Esophagus muscularis mucosa (tissue), 4 donors: ENCODE measurements at regions not wholly inside any gene's neighbourhood (a gene's known extent, or its start where the extent isn't known, plus 50 kb on each side); places are given as distances from the start of the nearest gene placed in this dataset.

ENCODE experiments used
- DNase-seq: peaks from one replicate; pipeline ENCODE4 v3.0.0-alpha.2; 2017; ENCODE audit errors: extremely low spot score
- H3K27ac ChIP-seq, 4 donors: fragments of 200-600 bp; sonication (generic); replicated peaks in 1 of 4; 1 replicate in 3 of 4; 2 replicates in 1 of 4; pipeline ENCODE4 v1.5.1; 2016 to 2019; ENCODE audit warnings: mild to moderate bottlenecking in 1 of 4
- H3K27me3 ChIP-seq, 4 donors: fragments of 200-600 bp; sonication (generic); one replicate each; pipeline versions ENCODE4 v1.5.1 to v1.6.0; 2016 to 2019
- H3K36me3 ChIP-seq, 4 donors: fragments of 200-600 bp; sonication (generic); one replicate each; pipeline ENCODE4 v1.5.1; 2016 to 2019
- H3K4me1 ChIP-seq, 4 donors: fragments of 200-600 bp; sonication (generic); one replicate each; pipeline ENCODE4 v1.5.1; 2016 to 2019
- H3K4me3 ChIP-seq, 4 donors: fragments of 200-600 bp; sonication (generic); 1 replicate in 2 of 4; 2 replicates in 2 of 4; pipeline ENCODE4 v1.5.1; 2016 to 2019; ENCODE audit warnings: mild to moderate bottlenecking in 4 of 4, moderate library complexity in 1 of 4
- H3K9me3 ChIP-seq, 4 donors: fragments of 200-600 bp; sonication (generic); 1 replicate in 3 of 4; 2 replicates in 1 of 4; pipeline ENCODE4 v1.5.1; 2016 to 2019
- EP300 ChIP-seq: sonication (generic); formaldehyde crosslinking; IDR thresholded peaks from one replicate; pipeline ENCODE4 v1.6.1; 2017; ENCODE audit warnings: antibody characterized with exemption
- POLR2A ChIP-seq: fragments of 450-650 bp; IDR thresholded peaks from one replicate; pipeline ENCODE4 v1.6.1; 2017; ENCODE audit warnings: antibody characterized with exemption, moderate library complexity, mild to moderate bottlenecking, low read depth
- POLR2AphosphoS5 ChIP-seq, 2 donors: sonication (generic); formaldehyde crosslinking; IDR thresholded peaks; one replicate each; pipeline ENCODE4 v1.6.1; 2017; ENCODE audit warnings: antibody characterized with exemption in 2 of 2
- WGBS: methylation state at CpG from one replicate; pipeline ENCODE4 v1.1.5; 2018; 5-methylcytosine and 5-hydroxymethylcytosine counted together
- intact Hi-C: fragments of 100-400 bp; cut with DNase I; formaldehyde crosslinking; loops from one replicate; pipeline ENCODE4 v1.15.1; 2023
- TF ChIP-seq, protein P1 (sequence below), 3 experiments: fragments of 200-600 bp in 2 of 3; fragments of 450-650 bp in 1 of 3; sonication (generic) in 2 of 3; IDR thresholded peaks; one replicate each; pipeline ENCODE4 v1.5.1; 2017 to 2019; ENCODE audit warnings: antibody characterized with exemption in 3 of 3, mild to moderate bottlenecking in 2 of 3, moderate library complexity in 1 of 3

DNA sequence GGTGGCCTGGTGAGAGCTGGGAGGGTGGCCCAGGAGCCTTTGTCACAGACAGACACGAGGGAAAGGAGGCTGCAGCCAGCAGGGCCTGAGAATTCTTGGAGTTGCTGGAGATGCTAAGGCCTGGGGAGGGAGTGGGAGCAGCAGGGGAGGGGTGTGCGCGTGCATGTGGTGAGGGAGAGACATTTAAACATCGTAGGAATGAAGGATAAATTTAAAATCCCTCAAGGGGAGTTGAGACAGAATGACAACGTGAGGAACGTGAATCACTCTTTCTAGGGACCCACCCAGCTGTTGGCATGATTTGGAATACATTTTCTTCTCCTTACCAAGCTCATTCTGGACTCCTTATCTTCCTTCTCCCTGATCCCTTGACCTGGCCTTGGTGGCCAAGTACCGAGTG is 73.3 kb upstream of the CACNA1E start:
- WGBS, result 80% methylated on average over 7 of the region's 7 CpGs
- no peaks in the 10 kb centered on the region for H3K36me3 ChIP-seq
- no peak for DNase-seq
- H3K9me3 ChIP-seq, result no peaks in the 10 kb centered on the region
- H3K27me3 ChIP-seq, result no peaks in the 10 kb centered on the region
- H3K4me1 ChIP-seq, result no peaks in the 10 kb centered on the region
- no peak overlapping the region for H3K27ac ChIP-seq
- no peak overlapping the region for H3K4me3 ChIP-seq
- no peak for TF ChIP-seq EP300
- no peak for TF ChIP-seq POLR2A
- no peak for TF ChIP-seq POLR2AphosphoS5 (IDR thresholded peaks at IDR 0.05)
- TF ChIP-seq, protein P1, sequence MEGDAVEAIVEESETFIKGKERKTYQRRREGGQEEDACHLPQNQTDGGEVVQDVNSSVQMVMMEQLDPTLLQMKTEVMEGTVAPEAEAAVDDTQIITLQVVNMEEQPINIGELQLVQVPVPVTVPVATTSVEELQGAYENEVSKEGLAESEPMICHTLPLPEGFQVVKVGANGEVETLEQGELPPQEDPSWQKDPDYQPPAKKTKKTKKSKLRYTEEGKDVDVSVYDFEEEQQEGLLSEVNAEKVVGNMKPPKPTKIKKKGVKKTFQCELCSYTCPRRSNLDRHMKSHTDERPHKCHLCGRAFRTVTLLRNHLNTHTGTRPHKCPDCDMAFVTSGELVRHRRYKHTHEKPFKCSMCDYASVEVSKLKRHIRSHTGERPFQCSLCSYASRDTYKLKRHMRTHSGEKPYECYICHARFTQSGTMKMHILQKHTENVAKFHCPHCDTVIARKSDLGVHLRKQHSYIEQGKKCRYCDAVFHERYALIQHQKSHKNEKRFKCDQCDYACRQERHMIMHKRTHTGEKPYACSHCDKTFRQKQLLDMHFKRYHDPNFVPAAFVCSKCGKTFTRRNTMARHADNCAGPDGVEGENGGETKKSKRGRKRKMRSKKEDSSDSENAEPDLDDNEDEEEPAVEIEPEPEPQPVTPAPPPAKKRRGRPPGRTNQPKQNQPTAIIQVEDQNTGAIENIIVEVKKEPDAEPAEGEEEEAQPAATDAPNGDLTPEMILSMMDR (IDR thresholded peaks at IDR 0.05), result no peak
- intact Hi-C loops, result no loop called here

DNA sequence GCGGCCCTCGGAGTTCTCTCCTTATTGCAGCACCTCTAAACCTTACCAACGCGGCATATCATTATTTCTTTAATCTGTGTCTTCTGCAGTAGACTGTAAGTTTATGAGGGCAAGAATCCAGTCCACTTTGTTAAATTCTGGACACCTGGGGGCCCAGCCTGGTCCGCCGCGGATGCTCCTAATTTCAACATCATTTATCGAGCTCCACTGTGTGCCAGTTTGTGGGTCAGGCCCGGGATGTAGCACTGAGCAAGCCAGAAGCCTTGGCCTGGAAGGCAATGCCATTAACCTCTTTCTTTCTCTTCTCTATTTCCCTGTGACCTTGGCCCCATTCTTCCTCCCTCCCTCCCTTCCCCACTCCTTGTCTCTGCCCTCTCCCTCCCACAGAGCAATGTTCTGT is 70.6 kb upstream of the CACNA1E start:
- TF ChIP-seq EP300, result no peak
- TF ChIP-seq, protein P1 (IDR thresholded peaks at IDR 0.05), result no peak
- TF ChIP-seq POLR2A, result no peak
- no peak for TF ChIP-seq POLR2AphosphoS5 (IDR thresholded peaks at IDR 0.05)
- no peak for DNase-seq
- H3K9me3 ChIP-seq, result no peaks in the 10 kb centered on the region
- no peak overlapping the region for H3K4me3 ChIP-seq
- no peaks in the 10 kb centered on the region for H3K4me1 ChIP-seq
- H3K27me3 ChIP-seq, result no peaks in the 10 kb centered on the region
- intact Hi-C loops, result no loop called here
- no peaks in the 10 kb centered on the region for H3K36me3 ChIP-seq
- no peak overlapping the region for H3K27ac ChIP-seq
- 94% methylated on average over 9 of the region's 9 CpGs for WGBS

DNA sequence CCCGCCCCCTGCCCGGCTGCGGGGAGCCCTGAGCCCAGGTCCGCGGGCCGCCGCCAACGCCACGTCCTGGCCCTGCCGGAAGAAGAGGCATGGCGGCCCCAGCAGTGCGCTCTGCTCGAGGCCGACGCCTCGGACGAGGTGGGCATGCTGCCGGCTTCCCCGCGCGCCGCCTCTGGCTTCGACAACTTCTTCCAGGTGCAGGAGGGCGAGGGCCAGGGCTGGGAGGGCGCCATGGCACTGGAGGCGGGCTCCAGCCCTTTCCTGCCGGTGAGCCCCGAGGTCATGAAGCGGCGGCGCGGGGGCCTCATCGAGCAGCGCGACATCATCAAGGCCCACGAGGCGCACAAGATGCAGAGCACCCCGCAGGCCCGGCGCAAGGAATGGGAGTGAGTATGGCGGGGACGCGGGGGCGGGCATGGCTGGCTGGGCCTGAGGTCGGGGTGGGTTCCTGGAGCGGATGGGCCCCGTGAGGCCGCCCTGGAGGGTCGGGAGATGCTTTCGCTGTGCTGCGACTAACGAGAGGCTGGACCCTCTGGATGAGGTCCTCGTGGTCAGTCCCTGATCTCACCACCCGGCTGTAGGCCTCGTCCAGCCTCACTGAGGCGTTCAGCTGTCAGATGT is 70.0 kb upstream of the CACNA1E start:
- Histone ChIP-seq H3K4me3 (no peak overlapping the region), H3K36me3 (no peaks in the 10 kb centered on the region), H3K27me3 (no peaks in the 10 kb centered on the region), H3K9me3 (no peaks in the 10 kb centered on the region), H3K27ac (no peak overlapping the region), H3K4me1 (no peaks in the 10 kb centered on the region)
- no peak for TF ChIP-seq POLR2A
- intact Hi-C loops, result no loop called here
- DNase-seq, result no peak
- 82% methylated on average over 25 of the region's 56 CpGs for WGBS

DNA sequence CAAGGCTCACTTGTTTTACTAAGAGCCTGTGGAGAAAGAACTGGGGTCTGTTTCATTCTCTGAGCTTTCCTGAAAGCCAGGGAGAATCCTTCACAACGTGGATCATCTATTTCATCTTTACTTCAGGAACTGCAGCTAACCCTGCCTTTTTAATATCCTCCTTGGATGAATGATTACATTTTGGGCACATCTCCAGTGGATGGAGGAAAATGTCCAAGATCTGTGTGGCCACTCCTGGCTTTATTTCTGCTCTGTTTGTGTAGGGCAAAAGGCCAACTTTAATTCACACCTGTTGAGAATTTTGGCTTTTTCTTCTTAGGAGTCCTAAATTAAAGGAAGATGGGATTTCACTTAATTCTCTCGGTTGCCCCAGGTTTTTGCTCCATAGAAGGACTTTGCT is 69.5 kb upstream of the CACNA1E start:
- H3K27ac ChIP-seq, result no peak overlapping the region
- H3K27me3 ChIP-seq, result no peaks in the 10 kb centered on the region
- intact Hi-C loops, result no loop called here
- no peak overlapping the region for H3K4me3 ChIP-seq
- H3K36me3 ChIP-seq, result no peaks in the 10 kb centered on the region
- DNase-seq, result no peak
- TF ChIP-seq EP300 (no peak), POLR2A (no peak), POLR2AphosphoS5 (IDR thresholded peaks at IDR 0.05) (no peak)
- TF ChIP-seq, protein P1 (IDR thresholded peaks at IDR 0.05), result no peak
- H3K4me1 ChIP-seq, result no peaks in the 10 kb centered on the region
- H3K9me3 ChIP-seq, result no peaks in the 10 kb centered on the region
- WGBS, result 66% methylated on average over 2 of the region's 2 CpGs

DNA sequence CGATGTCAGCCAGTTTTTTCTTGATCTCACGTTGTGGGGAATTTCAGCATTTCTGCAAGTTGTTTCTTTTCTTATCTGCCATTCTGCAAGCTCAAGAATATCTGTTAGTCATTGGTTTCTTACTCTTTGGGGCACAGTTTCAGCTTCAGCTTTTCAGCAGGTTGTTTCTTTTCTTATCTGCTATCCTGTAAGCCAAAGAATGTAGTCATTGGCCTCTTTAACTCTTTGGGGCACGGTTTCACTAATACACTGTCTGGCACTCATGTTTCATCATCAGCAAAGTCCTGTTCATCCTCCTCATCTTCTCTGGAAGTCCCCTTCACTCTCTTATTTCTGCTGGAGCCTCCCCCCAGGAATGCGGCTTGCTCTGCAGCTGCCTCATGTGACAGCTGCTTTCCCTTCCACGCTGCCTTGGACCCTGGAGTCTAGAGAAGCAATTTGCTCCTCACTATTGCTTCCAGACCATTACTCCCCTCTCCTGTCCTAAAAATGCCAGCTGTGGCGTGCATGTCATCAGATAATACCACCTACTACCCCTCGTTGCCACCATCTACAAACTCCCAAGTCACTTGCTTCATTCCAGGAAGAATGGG is 67.0 kb upstream of the CACNA1E start:
- Histone ChIP-seq H3K27ac (no peak overlapping the region), H3K27me3 (no peaks in the 10 kb centered on the region), H3K4me1 (no peaks in the 10 kb centered on the region), H3K4me3 (no peak overlapping the region), H3K36me3 (no peaks in the 10 kb centered on the region), H3K9me3 (no peaks in the 10 kb centered on the region)
- no peak for DNase-seq
- intact Hi-C loops, result no loop called here
- WGBS, result 84% methylated on average over 7 of the region's 7 CpGs
- TF ChIP-seq, protein P1 (IDR thresholded peaks at IDR 0.05), result no peak
- TF ChIP-seq POLR2A (no peak), EP300 (no peak), POLR2AphosphoS5 (IDR thresholded peaks at IDR 0.05) (no peak)
